Lower leg skin (tissue), 4 donors: ENCODE measurements at regions not wholly inside any gene's neighbourhood (a gene's known extent, or its start where the extent isn't known, plus 50 kb on each side); places are given as distances from the start of the nearest gene placed in this dataset.

ENCODE experiments used
- DNase-seq, 2 donors: peaks; one replicate each; pipeline ENCODE4 v3.0.0-alpha.2; 2019; ENCODE audit warnings: low spot score in 2 of 2
- H3K4me3 ChIP-seq: fragments of 200-600 bp; sonication (generic); 2 replicates; pipeline ENCODE4 v1.5.1; 2017; ENCODE audit warnings: mild to moderate bottlenecking, low read depth; ENCODE audit not compliant: poor library complexity, severe bottlenecking
- CTCF ChIP-seq, 3 donors: fragments of 450-650 bp; IDR thresholded peaks; one replicate each; pipeline ENCODE4 v1.5.1; 2016; ENCODE audit warnings: antibody characterized with exemption in 3 of 3, mild to moderate bottlenecking in 3 of 3, moderate library complexity in 2 of 3
- POLR2A ChIP-seq, 2 donors: fragments of 450-650 bp; IDR thresholded peaks; one replicate each; pipeline ENCODE4 v1.6.1; 2016 to 2017; ENCODE audit warnings: antibody characterized with exemption in 2 of 2, mild to moderate bottlenecking in 1 of 2, moderate library complexity in 1 of 2
- WGBS, 2 donors: methylation state at CpG; one replicate each; pipeline ENCODE4 v1.1.5; 2018; 5-methylcytosine and 5-hydroxymethylcytosine counted together
- intact Hi-C: fragments of 100-400 bp; cut with DNase I; formaldehyde crosslinking; loops from one replicate; pipeline ENCODE4 v1.15.0; 2023; ENCODE audit warnings: low total_unique reads

GRCh38 chr9:22316645-22317044 lies 130.0 kb upstream of the DMRTA1 start:
- no peak overlapping the region for H3K4me3 ChIP-seq
- no peak for DNase-seq
- no peak for TF ChIP-seq CTCF (IDR thresholded peaks at IDR 0.05)
- TF ChIP-seq POLR2A (IDR thresholded peaks at IDR 0.05), result no peak
- intact Hi-C loops, result no loop called here
- WGBS, 2 donors, result 83 to 89% methylated on average over 1 of the region's 1 CpG

GRCh38 chr9:22331533-22331932 lies 115.1 kb upstream of the DMRTA1 start:
- intact Hi-C loops, result no loop called here
- DNase-seq, result no peak
- TF ChIP-seq CTCF (IDR thresholded peaks at IDR 0.05) (no peak), POLR2A (IDR thresholded peaks at IDR 0.05) (no peak)
- no peak overlapping the region for H3K4me3 ChIP-seq

- TF ChIP-seq POLR2A (IDR thresholded peaks at IDR 0.05) (no peak), CTCF (IDR thresholded peaks at IDR 0.05) (no peak)
- H3K4me3 ChIP-seq, result no peak overlapping the region
- intact Hi-C loops, result no loop called here
- no peak for DNase-seq
- 71 to 74% methylated on average over 1 of the region's 1 CpG for WGBS, 2 donors
Observed at GRCh38 chr9:22332202-22332601, 114.4 kb upstream of the DMRTA1 start.

- WGBS, 2 donors, result 48 to 66% methylated on average over 1 of the region's 1 CpG
- no peak for DNase-seq
Observed at GRCh38 chr9:22337261-22337660, 109.4 kb upstream of the DMRTA1 start.

GRCh38 chr9:22342491-22343217 lies 104.0 kb upstream of the DMRTA1 start:
- intact Hi-C loops, result no loop called here
- peak in 1 of 2 donors; percentile 14 for DNase-seq
- no peak overlapping the region for H3K4me3 ChIP-seq
- 19 to 41% methylated on average over 3 of the region's 3 CpGs for WGBS, 2 donors
- TF ChIP-seq CTCF (IDR thresholded peaks at IDR 0.05) (no peak), POLR2A (IDR thresholded peaks at IDR 0.05) (no peak)

More at GRCh38 chr9:22337261-22337660, 109.4 kb upstream of the DMRTA1 start:
- intact Hi-C loops, result no loop called here
- TF ChIP-seq CTCF (IDR thresholded peaks at IDR 0.05) (no peak), POLR2A (IDR thresholded peaks at IDR 0.05) (no peak)
- H3K4me3 ChIP-seq, result no peak overlapping the region

GRCh38 chr9:22343218-22343611 lies 103.4 kb upstream of the DMRTA1 start:
- TF ChIP-seq CTCF (IDR thresholded peaks at IDR 0.05) (no peak), POLR2A (IDR thresholded peaks at IDR 0.05) (no peak)
- no peak for DNase-seq
- intact Hi-C loops, result no loop called here
- H3K4me3 ChIP-seq, result no peak overlapping the region
- 93 to 94% methylated on average over 1 of the region's 1 CpG for WGBS, 2 donors
